ENCODE measurements at regions not wholly inside any gene's neighbourhood (a gene's known extent, or its start where the extent isn't known, plus 50 kb on each side); places are given as distances from the start of the nearest gene placed in this dataset.

DNA sequence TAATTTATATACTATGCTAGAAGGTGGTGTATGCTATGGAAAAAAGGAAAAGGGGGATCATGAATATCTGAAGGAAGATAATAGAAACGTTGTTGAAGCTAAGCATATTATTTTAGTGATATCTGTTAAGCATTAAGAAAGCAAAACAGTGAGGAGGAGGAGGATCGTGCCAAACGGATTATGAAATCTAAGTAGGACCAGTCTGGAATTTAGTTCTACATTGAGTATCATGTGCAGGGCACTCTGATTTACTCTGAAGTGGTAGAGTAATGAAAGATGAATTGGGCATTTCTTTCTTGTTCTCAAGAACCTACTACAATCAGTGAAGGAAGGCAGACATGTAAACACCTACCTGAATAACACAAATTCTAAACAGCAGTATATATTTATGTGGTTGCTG lies 195.3 kb downstream of the CYB561 start:
- TF ChIP-seq, protein P1, sequence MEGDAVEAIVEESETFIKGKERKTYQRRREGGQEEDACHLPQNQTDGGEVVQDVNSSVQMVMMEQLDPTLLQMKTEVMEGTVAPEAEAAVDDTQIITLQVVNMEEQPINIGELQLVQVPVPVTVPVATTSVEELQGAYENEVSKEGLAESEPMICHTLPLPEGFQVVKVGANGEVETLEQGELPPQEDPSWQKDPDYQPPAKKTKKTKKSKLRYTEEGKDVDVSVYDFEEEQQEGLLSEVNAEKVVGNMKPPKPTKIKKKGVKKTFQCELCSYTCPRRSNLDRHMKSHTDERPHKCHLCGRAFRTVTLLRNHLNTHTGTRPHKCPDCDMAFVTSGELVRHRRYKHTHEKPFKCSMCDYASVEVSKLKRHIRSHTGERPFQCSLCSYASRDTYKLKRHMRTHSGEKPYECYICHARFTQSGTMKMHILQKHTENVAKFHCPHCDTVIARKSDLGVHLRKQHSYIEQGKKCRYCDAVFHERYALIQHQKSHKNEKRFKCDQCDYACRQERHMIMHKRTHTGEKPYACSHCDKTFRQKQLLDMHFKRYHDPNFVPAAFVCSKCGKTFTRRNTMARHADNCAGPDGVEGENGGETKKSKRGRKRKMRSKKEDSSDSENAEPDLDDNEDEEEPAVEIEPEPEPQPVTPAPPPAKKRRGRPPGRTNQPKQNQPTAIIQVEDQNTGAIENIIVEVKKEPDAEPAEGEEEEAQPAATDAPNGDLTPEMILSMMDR (IDR thresholded peaks at IDR 0.05), result no peak
- no peak for TF ChIP-seq POLR2A (IDR thresholded peaks at IDR 0.05)

Measured in uterus (tissue), 2 donors.